ENCODE measurements at regions not wholly inside any gene's neighbourhood (a gene's known extent, or its start where the extent isn't known, plus 50 kb on each side); places are given as distances from the start of the nearest gene placed in this dataset.

- TF ChIP-seq CHD7 (IDR thresholded peaks at IDR 0.05; ENCODE audit: low read depth, low read length) (no peak), CREBBP (IDR thresholded peaks at IDR 0.05; ENCODE audit: low read depth, low read length) (no peak), ZNF318 (IDR thresholded peaks at IDR 0.05; ENCODE audit: borderline replicate concordance in 1 of 2, low read depth in 1 of 2) (no peak), NCOA2 (IDR thresholded peaks at IDR 0.05; ENCODE audit: partially characterized antibody in 2 of 2) (no peak), SMAD2 (IDR thresholded peaks at IDR 0.05; ENCODE audit: low read depth, low read length) (no peak), DDX20 (tag; IDR thresholded peaks at IDR 0.05; ENCODE audit: low read depth) (no peak)
Observed at GRCh38 chr2:84290537-84290936, 168.5 kb downstream of the SUCLG1 start (continued).
